ENCODE measurements at regions not wholly inside any gene's neighbourhood (a gene's known extent, or its start where the extent isn't known, plus 50 kb on each side); places are given as distances from the start of the nearest gene placed in this dataset.

DNA sequence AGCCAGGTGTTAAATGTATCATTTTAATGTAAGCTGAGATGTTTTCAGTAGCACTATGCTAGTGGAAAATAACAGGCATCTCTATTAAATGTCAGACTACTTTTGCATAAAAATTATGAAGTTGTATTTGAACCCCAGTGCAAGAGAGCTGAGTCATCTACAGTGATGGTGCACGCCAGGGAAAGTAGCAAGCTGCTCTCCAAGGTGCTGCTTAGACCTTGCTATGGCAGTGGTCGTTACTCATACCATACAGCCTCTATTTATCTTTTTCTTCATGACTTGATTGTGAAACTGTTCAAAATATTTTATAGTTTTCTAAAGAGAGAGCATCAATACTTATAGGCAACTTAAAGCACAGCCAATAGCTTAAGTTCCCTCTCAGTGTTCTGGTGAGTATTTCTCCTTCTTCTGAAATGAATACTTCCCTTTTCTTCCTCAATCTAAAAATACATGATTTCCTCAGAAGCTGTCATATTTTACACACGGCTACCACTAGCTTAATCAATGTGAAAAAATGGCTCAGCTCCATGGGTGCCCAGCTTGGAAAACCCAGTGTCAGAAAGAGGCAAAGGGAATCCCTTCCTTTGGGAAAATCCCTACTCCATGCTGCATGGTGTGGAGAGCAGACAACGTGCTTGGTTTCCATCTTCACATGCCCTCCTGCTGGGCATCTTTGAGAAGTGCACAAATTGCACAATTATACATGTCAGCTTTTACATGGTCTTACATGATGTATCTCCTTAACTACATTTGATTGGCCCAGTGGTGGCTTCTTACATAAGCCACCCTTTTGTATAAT lies 105.6 kb downstream of the ELOVL4 start:
- Histone ChIP-seq H3K4me1 (ENCODE audit: control insufficient read depth, extremely low read depth, insufficient read depth, low read length) (no peaks in the 10 kb centered on the region), H3K9me3 (ENCODE audit: control insufficient read depth, low read depth, low read length) (no peaks in the 10 kb centered on the region), H3K4me3 (ENCODE audit: control insufficient read depth in 2 of 3, extremely low read depth in 1 of 3, insufficient read depth in 2 of 3, low read depth in 1 of 3, low read length in 3 of 3) (no peak overlapping the region), H3K9ac (ENCODE audit: control insufficient read depth, extremely low read depth, insufficient read depth, low read length) (no peak overlapping the region), H3K36me3 (ENCODE audit: control insufficient read depth in 2 of 2, extremely low read depth in 1 of 2, insufficient read depth in 2 of 2, low read length in 2 of 2) (no peaks in the 10 kb centered on the region), H3K9me1 (ENCODE audit: control insufficient read depth, extremely low read depth, insufficient read depth, low read length) (no peaks in the 10 kb centered on the region), H3K27me3 (ENCODE audit: control insufficient read depth, extremely low read depth, insufficient read depth, low read length) (no peaks in the 10 kb centered on the region), H3K4me2 (ENCODE audit: control insufficient read depth, extremely low read depth, insufficient read depth, low read depth, low read length) (no peak overlapping the region), H3K27ac (ENCODE audit: control insufficient read depth, insufficient read depth, low read length) (no peak overlapping the region), H4K20me1 (ENCODE audit: control insufficient read depth, extremely low read depth, insufficient read depth, low read length) (no peaks in the 10 kb centered on the region), H2AFZ (ENCODE audit: control insufficient read depth, low read length) (no peak overlapping the region), H3K79me2 (ENCODE audit: control insufficient read depth, insufficient read depth, low read length) (no peaks in the 10 kb centered on the region)
- dilution Hi-C loops (cut with MboI; ENCODE audit: extremely low pct_ligation_motif_present, low sequenced_read_pairs), result no loop called here
- TF ChIP-seq, protein P1, sequence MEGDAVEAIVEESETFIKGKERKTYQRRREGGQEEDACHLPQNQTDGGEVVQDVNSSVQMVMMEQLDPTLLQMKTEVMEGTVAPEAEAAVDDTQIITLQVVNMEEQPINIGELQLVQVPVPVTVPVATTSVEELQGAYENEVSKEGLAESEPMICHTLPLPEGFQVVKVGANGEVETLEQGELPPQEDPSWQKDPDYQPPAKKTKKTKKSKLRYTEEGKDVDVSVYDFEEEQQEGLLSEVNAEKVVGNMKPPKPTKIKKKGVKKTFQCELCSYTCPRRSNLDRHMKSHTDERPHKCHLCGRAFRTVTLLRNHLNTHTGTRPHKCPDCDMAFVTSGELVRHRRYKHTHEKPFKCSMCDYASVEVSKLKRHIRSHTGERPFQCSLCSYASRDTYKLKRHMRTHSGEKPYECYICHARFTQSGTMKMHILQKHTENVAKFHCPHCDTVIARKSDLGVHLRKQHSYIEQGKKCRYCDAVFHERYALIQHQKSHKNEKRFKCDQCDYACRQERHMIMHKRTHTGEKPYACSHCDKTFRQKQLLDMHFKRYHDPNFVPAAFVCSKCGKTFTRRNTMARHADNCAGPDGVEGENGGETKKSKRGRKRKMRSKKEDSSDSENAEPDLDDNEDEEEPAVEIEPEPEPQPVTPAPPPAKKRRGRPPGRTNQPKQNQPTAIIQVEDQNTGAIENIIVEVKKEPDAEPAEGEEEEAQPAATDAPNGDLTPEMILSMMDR (optimal IDR thresholded peaks at IDR 0.05 in 1 of 3, IDR thresholded peaks at IDR 0.05 in 1 of 3, conservative IDR thresholded peaks at IDR 0.05 in 1 of 3; ENCODE audit: extremely low read depth in 1 of 3, insufficient read depth in 2 of 3, low read length in 3 of 3), result no peak
- no peak for TF ChIP-seq EZH2 (IDR thresholded peaks at IDR 0.05; ENCODE audit: low read length)
- DNase-seq (ENCODE audit: low read depth, low spot score), result no peak
- no peak for FAIRE-seq

DNA sequence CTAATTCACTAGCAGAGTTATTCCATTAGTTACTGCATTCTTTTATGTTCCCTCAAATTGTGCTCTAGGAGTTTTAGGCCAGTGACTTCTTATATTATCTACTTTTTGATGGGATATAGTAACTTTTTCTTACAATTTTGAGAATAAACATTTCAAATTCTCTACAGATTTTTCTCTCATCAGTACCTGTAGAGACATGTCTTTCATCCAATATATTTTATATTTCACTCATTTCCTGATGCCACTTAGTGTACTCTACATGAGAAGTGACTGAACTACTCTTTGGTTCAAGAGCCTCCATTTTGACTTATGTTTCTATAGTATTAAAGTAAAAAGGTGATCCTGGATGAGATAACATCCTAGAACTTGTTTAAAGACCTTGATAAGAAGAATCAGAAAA lies 108.5 kb downstream of the ELOVL4 start:
- no peaks in the 10 kb centered on the region for H4K20me1 ChIP-seq (ENCODE audit: control insufficient read depth, extremely low read depth, insufficient read depth, low read length)
- no peaks in the 10 kb centered on the region for H3K79me2 ChIP-seq (ENCODE audit: control insufficient read depth, insufficient read depth, low read length)
- dilution Hi-C loops (cut with MboI; ENCODE audit: extremely low pct_ligation_motif_present, low sequenced_read_pairs), result no loop called here
- H3K9ac ChIP-seq (ENCODE audit: control insufficient read depth, extremely low read depth, insufficient read depth, low read length), result no peak overlapping the region
- H3K27ac ChIP-seq (ENCODE audit: control insufficient read depth, insufficient read depth, low read length), result no peak overlapping the region
- no peak overlapping the region for H2AFZ ChIP-seq (ENCODE audit: control insufficient read depth, low read length)
- no peak overlapping the region for H3K4me2 ChIP-seq (ENCODE audit: control insufficient read depth, extremely low read depth, insufficient read depth, low read depth, low read length)
- TF ChIP-seq EZH2 (IDR thresholded peaks at IDR 0.05; ENCODE audit: low read length), result no peak
- TF ChIP-seq, protein P1 (optimal IDR thresholded peaks at IDR 0.05 in 1 of 3, IDR thresholded peaks at IDR 0.05 in 1 of 3, conservative IDR thresholded peaks at IDR 0.05 in 1 of 3; ENCODE audit: extremely low read depth in 1 of 3, insufficient read depth in 2 of 3, low read length in 3 of 3), result no peak
- no peak for DNase-seq (ENCODE audit: low read depth, low spot score)
- FAIRE-seq, result no peak
- H3K36me3 ChIP-seq (ENCODE audit: control insufficient read depth in 2 of 2, extremely low read depth in 1 of 2, insufficient read depth in 2 of 2, low read length in 2 of 2), result no peaks in the 10 kb centered on the region
- no peaks in the 10 kb centered on the region for H3K9me3 ChIP-seq (ENCODE audit: control insufficient read depth, low read depth, low read length)
- H3K4me3 ChIP-seq (ENCODE audit: control insufficient read depth in 2 of 3, extremely low read depth in 1 of 3, insufficient read depth in 2 of 3, low read depth in 1 of 3, low read length in 3 of 3), result no peak overlapping the region
- no peaks in the 10 kb centered on the region for H3K9me1 ChIP-seq (ENCODE audit: control insufficient read depth, extremely low read depth, insufficient read depth, low read length)
- no peaks in the 10 kb centered on the region for H3K4me1 ChIP-seq (ENCODE audit: control insufficient read depth, extremely low read depth, insufficient read depth, low read length)
- H3K27me3 ChIP-seq (ENCODE audit: control insufficient read depth, extremely low read depth, insufficient read depth, low read length), result no peaks in the 10 kb centered on the region

All from keratinocyte (primary cell).